AG09309 (cell line): ENCODE measurements at regions not wholly inside any gene's neighbourhood (a gene's known extent, or its start where the extent isn't known, plus 50 kb on each side); places are given as distances from the start of the nearest gene placed in this dataset.
"Not testable (repeated sequence)": the region's sequence is repeated elsewhere in the genome, so short reads cannot be mapped to it uniquely, and the experiment has no call there.

Source experiments
- DNase-seq: peaks from one replicate; pipeline ENCODE4 v3.0.0-alpha.2; 2010; ENCODE audit warnings: low read depth
- H3K4me3 ChIP-seq: 2 replicates; pipeline ENCODE4 v1.5.1; 2011; ENCODE audit warnings: mild to moderate bottlenecking, low read depth, low read length, moderate library complexity; ENCODE audit not compliant: control insufficient read depth
- TF ChIP-seq, protein P1 (sequence below): IDR thresholded peaks from 2 replicates; pipeline ENCODE4 v1.5.1; 2011; ENCODE audit warnings: mild to moderate bottlenecking, low read depth, low read length, inconsistent platforms; ENCODE audit not compliant: insufficient read depth, control insufficient read depth; ENCODE audit errors: missing control alignments

- TF ChIP-seq, protein P1, sequence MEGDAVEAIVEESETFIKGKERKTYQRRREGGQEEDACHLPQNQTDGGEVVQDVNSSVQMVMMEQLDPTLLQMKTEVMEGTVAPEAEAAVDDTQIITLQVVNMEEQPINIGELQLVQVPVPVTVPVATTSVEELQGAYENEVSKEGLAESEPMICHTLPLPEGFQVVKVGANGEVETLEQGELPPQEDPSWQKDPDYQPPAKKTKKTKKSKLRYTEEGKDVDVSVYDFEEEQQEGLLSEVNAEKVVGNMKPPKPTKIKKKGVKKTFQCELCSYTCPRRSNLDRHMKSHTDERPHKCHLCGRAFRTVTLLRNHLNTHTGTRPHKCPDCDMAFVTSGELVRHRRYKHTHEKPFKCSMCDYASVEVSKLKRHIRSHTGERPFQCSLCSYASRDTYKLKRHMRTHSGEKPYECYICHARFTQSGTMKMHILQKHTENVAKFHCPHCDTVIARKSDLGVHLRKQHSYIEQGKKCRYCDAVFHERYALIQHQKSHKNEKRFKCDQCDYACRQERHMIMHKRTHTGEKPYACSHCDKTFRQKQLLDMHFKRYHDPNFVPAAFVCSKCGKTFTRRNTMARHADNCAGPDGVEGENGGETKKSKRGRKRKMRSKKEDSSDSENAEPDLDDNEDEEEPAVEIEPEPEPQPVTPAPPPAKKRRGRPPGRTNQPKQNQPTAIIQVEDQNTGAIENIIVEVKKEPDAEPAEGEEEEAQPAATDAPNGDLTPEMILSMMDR = no peak
- no peak for DNase-seq
- H3K4me3 ChIP-seq = no peak overlapping the region
Observed at GRCh38 chrX:63012574-63012973, 338.6 kb downstream of the SPIN4 start.

DNA sequence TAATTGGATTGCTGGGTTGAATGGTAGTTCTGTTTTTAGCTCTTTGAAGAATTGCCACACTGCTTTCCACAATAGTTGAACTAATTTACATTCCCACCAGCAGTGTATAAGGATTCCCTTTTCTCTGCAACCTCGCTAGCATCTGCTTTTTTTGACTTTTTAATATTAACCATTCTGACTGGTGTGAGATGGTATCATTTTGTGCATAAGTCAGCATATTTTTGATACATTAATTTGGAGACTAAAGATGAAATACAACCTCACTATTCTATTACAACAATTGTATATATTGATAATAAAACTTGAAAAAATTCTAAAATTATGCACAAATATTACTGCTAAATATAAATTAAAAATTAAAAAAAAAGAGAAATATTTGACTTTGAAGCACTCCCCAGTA, 350.9 kb downstream of the SPIN4 start:
- H3K4me3 ChIP-seq = not testable (repeated sequence)

More for the DNA sequence above, 350.9 kb downstream of the SPIN4 start:
- not testable (repeated sequence) for DNase-seq
